Activated CD4-positive, alpha-beta T cell treated with anti-CD3 and anti-CD28 coated beads, Interleukin-2, amount 50 U/mL, for 24 hours (primary cell): ENCODE measurements at regions not wholly inside any gene's neighbourhood (a gene's known extent, or its start where the extent isn't known, plus 50 kb on each side); places are given as distances from the start of the nearest gene placed in this dataset.
"Not testable (repeated sequence)": the region's sequence is repeated elsewhere in the genome, so short reads cannot be mapped to it uniquely, and the experiment has no call there.

Source experiments
- DNase-seq, 2 donors: peaks; one replicate each; pipeline ENCODE4 v3.0.0-alpha.2; 2020; ENCODE audit warnings: low read depth in 1 of 2, low spot score in 1 of 2

DNA sequence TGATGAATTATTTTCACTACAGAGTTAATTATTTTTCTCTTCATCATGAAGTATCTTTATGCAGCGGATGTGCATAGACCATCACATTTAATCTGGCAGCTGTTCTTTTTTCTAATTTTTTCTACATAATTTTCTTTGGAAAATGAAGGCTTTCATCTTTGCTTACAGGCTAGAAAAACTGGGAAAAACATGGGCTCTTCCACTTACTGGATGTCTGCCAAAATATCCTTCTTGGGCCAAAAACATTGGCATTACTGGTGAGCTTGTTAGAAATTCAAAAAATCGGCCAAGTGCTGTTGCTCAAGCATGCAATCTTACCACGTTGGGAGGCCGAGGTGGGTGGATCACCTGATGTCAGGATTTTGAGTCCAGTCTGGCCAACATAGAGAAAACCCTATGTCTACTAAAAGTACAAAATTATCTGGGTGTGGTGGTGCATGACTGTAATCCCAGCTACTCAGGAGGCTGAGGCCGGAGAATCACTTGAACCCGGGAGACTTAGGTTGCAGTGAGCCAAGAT is 176.8 kb downstream of the ZNF737 start:
- no peak for DNase-seq

DNA sequence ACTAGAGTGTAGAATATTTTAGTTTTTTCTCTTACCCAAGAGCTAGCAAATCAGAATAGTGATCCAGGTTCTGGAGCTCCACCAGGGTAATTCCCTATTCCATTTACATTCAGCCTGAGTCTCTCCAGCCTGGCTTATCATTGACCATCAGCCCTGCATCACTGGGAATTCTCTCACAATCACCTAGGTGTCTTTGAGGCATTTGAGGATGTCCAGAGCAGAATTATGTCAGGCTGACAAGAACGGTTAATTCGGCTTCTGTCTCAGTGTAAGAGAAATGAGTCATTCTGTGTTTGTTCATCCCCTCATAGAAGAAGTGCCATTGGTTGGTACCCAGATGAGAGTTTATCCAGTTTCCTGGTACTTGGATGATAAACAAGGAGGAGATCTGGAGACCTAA is 180.5 kb downstream of the ZNF737 start:
- DNase-seq: no peak

DNA sequence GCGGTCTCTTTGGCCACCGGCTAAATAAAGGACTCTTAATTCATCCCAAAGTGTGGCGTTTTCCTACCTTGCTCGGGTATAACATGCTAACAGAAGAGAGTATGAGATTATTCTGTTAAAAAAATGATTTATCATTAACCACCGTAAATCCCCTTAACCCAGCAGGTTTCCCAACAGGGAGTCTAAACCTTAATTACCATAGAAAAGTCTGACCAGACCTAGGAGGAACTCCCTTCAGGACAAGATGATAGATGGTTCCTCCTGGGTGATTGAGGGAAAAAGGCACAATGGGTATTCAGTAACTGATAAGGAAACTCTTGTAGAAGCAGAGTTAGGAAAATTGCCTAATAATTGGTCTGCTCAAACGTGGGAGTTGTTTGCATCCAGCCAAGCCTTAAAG is 193.7 kb downstream of the ZNF737 start:
- no peak for DNase-seq

DNA sequence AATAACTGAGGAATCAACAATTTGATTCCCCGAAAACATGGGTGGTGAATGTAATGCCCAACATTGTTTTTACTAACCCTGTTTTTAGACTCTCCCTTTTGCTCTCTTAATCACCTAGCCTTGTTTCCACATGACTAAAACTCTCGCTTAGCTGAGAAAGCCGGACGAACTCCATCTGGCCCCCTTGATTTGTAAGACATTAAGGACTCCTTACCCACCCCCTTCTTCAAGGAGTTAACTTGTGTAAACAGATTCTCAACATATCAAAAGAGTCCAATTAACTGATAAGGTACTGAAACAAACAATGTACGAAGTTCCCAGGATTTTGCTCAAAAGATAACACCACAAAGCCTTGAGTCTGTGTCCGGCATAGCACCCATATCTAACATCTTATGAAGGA is 194.3 kb downstream of the ZNF737 start:
- DNase-seq: not testable (repeated sequence)

DNA sequence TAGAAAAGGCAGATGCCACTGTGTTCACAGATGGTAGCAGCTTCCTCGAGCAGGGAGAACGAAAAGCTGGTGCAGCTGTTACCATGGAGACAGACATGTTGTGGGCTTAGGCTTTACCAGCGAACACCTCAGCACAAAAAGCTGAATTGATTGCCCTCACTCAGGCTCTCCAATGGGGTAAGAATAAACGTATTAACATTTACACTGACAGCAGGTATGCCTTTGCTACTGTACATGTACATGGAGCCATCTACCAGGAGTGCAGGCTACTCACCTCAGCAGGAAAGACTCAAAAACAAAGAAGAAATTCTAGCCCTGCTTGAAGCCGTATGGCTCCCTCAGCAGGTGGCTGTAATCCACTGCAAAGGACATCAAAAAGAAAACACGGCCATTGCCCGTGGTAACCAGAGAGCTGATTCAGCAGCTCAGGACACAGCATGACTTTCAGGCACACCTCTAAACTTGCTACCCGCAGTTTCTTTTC is 197.7 kb downstream of the ZNF737 start:
- no peak for DNase-seq

DNA sequence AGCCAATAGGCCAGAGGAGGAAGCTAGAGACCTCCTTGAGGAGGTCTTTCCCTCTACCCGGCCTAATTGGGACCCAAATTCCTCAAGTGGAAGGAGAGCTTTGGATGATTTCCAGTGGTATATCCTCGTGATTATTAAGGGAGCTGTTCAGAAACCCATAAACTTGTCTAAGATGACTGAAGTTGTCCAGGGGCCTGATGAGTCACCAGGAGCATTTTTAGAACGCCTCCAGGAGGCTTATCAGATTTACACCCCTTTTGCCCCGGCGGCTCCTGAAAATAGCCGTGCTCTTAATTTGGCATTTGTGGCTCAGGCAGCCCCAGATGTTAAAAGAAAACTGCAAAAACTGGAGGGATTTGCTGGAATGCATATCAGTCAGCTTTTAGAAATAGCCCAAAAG is 198.1 kb downstream of the ZNF486 start:
- DNase-seq: no peak

DNA sequence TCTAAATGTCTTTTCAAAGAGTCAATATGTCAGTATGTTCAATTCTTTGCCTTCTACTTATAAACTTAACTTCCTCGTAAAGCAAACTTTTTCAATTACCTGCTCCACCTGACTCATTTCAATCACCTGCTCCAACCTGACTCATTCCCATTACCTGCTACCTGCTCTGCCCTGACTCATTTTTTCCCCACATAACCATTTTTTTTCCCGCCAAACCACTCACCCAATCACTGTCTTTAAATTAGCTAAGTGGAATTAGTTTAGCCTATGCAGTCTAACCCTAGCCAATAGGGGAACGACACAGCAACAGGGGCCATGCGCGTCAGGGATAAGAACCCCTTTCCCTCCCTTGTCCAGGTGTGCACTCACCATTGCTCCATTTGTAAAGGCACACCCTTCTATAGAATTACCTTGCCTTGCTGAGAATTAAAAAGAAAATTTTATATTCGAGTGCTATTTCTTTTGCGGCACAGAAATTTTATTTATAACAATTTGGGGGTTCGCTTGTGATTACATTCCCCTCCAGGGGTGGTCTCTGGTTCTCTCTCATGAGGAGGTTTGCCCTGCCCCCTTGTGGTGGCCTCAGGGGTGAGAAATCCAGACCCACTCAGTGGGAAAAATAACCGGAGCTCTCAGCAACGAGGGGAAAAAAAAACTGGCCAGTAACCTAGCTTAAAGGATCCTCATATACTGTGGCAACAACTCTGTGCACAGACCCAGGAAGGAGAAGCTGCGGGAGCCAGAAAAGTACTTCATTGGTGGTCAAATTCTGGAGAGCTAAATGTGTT is 193.1 kb downstream of the ZNF486 start:
- DNase-seq: no peak

DNA sequence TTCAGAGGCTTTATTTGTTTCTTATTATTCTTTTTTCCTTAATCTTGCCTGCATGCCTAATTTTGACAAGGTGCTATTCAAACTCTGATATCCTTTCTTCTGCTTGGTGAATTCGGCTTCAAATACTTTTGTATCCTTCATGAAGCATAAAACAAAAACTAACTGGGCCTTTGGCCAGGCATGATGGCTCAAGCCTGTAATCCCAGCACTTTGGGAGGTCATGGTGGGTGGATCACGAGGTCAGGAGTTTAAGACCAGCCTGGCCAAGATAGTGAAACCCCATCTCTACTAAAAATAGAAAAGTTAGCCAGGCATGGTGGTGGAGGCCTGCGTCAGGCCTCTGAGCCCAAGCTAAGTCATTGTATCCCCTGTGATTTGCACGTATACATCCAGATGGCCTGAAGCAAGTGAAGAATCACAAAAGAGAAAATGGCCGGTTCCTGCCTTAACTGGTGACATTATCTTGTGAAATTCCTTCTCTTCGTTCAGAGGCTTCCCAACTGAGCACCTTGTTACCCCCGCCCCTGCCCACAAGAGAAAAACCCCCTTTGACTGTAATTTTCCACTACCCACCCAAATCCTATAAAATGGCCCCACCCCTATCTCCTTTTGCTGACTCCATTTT is 191.9 kb downstream of the ZNF486 start:
- not testable (repeated sequence) for DNase-seq

DNA sequence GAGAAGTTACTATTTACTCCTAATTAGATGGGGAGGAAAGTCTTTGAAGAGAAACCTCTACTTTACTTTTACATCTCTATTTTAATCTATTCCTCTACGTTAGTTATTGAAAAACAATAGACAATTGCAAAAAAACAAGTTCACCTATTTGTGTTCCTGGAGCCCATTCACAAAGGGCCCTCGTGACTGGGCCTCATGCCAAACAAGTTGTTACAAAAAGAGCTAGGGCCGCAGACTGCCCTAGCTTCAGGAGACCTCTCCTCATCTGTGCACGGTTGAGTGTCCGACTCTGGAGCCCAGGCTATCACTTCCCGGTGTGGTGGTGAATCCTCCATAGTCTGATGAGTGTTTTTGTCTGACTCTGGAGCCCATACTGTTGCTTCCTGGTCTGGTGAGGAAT is 190.9 kb downstream of the ZNF486 start:
- no peak for DNase-seq

DNA sequence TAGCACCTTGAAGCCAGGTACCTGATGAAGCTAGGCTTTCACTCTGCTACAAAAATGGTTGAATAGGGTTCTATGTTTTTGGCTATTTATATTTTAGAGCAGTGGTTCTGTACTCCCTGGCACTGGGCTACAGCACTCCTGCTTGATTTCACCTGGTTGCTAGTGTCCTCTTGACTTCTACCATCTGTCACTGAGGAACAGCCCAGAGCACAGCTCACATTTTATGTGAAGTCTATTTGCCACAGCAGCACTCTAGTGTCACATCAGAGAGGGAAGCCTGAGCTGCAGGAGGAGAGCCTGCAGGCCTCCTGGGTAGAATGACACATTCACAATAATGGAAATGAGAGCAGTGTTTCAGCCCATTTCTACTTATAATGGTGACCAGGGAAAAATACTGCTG is 184.2 kb downstream of the ZNF486 start:
- no peak for DNase-seq

DNA sequence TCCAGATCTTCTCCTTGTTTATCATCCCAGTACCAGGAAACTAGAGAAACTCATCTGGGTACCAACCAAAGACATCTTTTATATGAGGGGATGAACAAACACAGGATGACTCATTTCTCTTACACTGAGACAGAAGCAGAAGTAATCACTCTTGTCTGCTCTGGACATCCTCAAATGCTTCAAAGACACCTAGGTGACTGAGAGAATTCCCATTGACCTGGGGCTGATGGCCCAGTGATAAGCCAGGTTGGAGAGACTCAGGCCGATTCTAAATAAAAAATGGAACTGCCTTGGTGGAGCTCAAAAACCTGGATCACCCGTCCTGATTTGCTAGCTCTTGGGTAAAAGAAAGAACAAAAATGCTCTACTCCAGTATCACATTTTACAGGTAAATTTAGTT is 182.2 kb downstream of the ZNF486 start:
- DNase-seq: no peak

DNA sequence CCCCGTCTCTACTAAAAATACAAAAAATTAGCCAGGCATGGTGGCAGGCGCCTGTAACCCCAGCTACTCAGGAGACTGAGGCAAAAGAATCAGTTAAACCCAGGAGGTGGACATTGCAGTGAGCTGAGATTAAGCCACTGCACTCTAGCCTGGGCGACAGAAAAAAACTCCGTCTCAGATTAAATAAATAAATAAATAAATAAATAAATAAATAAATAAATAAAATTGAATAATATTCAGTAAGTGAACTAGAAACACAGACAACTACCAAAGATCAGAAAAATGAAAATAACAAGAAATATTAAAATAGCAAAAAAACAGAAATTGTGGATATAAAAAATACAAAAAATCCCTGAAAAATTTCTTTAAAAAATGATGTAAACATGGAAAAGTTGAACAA is 172.4 kb downstream of the ZNF486 start:
- no peak for DNase-seq

DNA sequence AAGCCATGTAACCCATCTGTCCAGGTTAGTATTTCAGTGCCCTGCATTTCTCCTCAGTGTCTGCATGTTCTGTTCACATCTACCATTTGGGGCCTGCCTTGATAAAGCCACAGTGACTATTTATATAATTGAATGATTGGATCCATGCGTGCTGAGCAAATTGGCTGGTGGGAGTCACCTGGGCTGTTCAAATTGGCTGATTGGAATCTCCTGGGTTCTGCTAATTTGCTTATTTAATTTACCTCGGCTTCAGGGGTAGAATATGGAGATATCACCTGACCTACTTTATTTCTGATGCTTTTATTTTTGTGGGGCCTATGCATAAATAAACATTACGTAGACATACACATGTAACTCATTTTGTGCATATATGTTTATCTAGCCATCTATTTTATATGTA is 167.7 kb downstream of the ZNF486 start:
- DNase-seq: no peak

DNA sequence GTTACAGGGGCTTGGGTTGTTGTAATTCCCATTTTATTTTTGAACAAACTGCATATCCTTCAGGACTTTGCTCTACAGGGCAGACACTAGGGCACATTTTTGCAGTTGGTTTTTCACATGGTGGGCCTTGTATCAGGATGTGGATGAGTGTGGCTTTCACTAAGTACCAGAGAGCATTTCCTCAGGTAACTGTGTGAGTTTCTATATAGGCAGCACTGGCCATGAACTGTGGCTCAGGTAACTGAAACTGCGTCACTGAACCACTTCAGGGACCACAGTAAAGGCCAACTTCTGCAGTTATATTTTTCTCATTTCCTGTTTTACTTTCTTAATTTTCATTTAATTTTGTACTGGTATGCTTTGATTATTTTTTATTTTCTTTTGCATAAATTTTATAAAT is 166.5 kb downstream of the ZNF486 start:
- no peak for DNase-seq

DNA sequence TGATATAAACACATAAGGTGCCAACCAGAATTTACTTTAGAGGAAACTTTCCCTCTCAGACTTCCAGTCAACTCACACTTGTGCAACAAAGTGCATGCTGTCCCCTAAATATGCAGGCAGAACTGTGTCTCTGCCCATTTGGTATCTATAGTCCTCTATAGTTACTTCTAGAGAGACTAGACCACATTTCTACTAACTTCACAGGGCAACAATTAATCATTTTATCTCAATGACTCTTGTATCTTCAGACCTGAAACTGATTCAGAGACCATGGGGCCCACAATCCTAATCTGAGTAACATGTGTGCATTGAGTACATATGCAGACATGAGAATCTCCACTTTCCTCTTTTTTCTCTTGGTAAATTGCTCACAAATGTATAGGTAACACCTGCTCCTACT is 158.1 kb downstream of the ZNF486 start:
- no peak for DNase-seq

DNA sequence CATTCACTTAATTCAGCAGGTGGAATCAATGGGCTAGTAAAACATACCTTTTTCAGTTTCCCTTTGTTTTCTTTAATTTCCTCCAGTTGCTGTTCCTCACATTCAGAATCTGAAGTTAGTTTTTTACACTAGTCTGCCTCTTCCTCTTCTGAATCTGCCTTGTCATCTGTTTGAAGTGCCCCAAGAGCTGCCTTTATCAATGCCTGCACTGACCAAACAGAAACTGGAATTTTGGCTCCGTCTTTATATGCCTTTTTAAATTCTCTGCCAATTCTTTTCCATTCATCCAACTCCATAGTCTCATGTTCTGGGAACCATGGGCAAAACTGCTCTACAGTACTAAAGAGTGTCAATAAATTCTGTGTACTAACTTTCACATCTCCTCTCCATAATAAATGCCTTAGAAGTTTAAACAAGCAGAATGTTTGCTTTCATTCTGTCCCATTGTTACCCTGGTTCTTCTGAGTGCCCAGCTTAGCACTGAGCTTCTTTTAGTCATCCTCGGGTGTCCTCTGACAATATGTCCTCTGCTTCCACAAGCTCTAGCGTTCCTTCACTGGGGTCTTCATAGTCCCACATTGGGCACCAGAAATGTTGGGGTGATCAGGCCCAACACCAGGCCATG is 154.2 kb downstream of the ZNF486 start:
- DNase-seq: no peak

DNA sequence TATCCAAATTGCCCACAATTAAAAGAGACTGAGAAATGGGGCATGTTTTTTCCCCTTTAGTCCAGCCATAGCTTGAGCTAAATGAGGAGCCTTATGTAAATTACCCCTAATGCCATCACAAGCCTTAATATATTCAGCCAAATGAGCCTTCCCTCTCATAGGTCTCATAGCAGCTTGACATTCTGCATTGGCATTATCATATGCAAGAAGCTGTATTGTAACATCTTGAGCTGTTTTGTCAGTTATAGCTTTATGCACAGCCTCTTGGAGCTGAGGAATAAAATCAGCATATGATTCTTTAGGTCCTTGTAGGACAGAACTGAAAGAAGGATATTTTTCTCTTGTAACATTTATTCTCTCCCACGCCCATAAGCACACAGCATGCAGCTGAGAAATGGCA is 153.2 kb downstream of the ZNF486 start:
- DNase-seq: no peak

DNA sequence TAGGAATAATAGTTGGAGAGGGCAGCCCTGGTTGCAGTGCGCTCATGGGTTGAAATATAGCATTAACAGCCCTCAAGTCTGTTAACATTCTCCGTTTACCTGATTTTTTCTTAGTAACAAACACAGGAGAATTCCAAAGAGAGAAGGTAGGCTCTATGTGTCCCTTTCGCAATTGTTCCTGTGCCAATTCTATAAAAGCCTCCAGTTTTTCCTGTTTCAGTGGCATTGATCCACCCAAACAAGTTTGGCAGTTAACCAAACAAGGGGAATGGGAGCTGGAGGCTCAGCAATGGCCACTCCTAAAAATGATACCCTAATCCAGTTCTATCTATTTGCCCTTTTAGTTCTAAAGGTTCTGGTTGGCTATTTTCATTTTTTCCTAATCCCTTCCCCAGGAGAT is 151.6 kb downstream of the ZNF486 start:
- no peak for DNase-seq

DNA sequence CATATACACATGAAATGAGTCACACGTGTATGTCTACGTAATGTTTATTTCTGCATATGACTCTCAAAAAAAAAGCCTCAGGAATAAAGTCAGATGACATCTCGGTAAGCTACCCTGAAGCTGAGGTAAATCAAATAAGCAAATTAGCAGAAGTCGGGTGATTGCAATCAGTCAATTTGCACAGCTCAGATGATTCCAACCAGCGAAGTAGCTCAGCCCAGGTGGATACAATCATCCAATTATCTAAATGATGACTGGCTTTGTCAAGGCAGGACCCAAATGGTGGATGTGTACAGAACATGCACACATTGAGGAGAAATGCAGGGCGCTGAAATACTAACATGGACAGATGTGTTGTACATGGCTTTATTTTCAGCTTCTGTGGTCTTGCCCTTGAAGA is 148.5 kb downstream of the ZNF486 start:
- DNase-seq: no peak

DNA sequence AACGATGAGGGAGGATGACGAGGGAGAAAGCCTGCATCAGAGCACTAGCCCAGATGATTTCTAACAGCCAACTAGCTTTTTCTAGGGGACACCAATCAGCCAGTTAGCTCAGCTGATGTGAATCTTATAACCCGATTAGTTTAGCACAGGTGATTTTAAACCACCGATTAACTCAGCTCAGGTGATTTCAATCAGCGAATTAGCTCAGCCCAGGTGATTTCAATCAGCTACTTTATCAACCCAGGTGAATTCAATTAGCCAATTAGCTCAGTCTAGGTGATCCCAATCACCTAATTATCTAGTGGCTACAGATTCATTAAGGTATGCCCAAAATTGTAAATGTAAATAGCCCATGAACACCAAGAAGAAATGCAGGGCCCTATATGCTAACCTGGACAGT is 146.9 kb downstream of the ZNF486 start:
- DNase-seq: no peak

DNA sequence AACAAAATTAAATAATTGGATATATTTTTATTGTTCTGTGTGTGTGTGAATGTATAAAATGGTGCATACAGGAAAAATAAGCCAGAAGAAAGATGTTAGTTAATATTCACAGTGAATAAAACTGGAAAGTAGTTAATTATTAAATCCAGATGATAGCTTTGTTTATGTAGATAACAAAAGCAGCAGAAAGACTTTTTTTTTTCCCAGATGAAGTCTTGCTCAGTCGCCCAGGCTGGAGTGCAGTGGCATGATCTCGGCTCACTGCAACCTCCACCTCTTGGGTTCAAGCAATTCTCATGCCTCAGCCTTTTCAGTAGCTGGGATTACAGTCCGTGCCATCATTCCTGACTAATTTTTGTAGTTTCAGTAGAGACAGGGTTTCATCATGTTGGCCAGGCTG is 140.1 kb downstream of the ZNF486 start:
- no peak for DNase-seq

DNA sequence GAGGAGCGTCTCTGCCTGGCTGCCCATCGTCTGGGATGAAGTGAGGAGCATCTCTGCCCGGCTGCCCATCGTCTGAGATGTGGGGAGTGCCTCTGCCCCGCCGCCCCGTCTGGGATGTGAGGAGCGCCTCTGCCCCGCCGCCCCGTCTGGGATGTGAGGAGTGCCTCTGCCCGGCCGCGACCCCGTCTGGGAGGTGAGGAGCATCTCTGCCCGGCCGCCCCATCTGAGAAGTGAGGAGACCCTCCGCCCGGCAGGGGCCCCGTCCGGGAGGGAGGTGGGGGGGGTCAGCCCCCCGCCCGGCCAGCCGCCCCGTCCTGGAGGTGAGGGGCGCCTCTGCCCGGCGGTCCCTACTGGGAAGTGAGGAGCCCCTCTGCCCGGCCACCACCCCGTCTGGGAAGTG is 129.3 kb downstream of the ZNF486 start:
- DNase-seq: not testable (repeated sequence)
